ENCODE measurements at regions not wholly inside any gene's neighbourhood (a gene's known extent, or its start where the extent isn't known, plus 50 kb on each side); places are given as distances from the start of the nearest gene placed in this dataset.
A peak's percentile ranks its signal among the peaks of the same experiment; 100 is the strongest.

DNA sequence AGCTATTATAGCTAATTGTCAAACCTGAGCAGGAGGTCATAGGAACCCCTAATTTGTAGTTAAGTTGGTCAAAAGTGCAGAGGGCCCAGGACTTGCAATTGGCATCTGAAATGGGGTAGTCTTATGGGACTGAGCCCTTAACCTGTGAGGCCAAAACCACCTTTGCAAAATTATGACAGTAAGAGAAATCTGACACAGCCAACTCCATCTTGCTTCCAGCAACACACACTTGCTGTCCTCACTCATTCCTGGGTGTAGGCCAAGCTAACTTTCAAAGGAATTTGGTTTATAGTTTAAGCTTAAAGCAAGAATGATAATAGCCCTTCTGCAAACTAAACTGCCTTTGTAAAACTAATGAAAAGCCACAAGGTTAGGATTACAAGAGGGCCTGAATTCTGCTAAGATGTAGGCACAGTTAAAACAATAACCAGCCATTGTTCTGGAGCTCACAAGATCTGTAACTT lies 57.6 kb upstream of the FRMD4B start:
- Histone ChIP-seq H3K9me3 (no peaks in the 10 kb centered on the region), H3K36me3 (no peaks in the 10 kb centered on the region), H3K27me3 (no peaks in the 10 kb centered on the region), H3K4me1 (peaks cover 5% of the 10 kb centered on the region; the same call in 1 of the 2 replicates), H3K4me3 (ENCODE audit: low read depth, low read length) (no peak overlapping the region)
- no peak for TF ChIP-seq CTCF (IDR thresholded peaks at IDR 0.05; ENCODE audit: low read depth, low read length)
- no peak for DNase-seq

GRCh38 chr3:69442771-69443311 lies 57.0 kb upstream of the FRMD4B start:
- Histone ChIP-seq H3K4me3 (ENCODE audit: low read depth, low read length) (no peak overlapping the region), H3K36me3 (no peaks in the 10 kb centered on the region), H3K9me3 (no peaks in the 10 kb centered on the region), H3K4me1 (peaks cover 5% of the 10 kb centered on the region; the same call in 1 of the 2 replicates), H3K27me3 (no peaks in the 10 kb centered on the region)
- no peak for DNase-seq
- no peak for TF ChIP-seq CTCF (IDR thresholded peaks at IDR 0.05; ENCODE audit: low read depth, low read length)

DNA sequence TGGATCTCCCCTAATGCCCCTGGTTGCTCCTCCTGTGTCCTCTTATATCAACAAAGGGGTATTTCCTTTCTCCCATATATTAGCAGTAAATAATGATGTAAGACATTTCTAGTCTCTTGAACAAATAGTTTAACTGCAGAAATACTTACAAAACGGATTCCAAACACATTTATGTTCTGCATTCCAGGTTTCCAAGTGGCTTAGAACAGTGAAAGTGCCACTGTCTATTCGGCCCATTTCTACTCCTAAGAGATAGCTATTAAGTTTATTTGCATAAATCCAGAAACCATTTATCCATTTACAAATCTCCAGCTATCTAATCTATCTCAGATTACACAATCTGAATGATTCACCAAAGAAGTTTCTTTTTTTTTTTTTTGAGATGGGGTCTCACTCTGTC lies 55.8 kb upstream of the FRMD4B start:
- DNase-seq: no peak
- Histone ChIP-seq H3K4me3 (ENCODE audit: low read depth, low read length) (no peak overlapping the region), H3K4me1 (peaks cover 5% of the 10 kb centered on the region; the same call in 1 of the 2 replicates), H3K36me3 (no peaks in the 10 kb centered on the region), H3K9me3 (no peaks in the 10 kb centered on the region), H3K27me3 (no peaks in the 10 kb centered on the region)
- TF ChIP-seq CTCF (IDR thresholded peaks at IDR 0.05; ENCODE audit: low read depth, low read length): no peak

DNA sequence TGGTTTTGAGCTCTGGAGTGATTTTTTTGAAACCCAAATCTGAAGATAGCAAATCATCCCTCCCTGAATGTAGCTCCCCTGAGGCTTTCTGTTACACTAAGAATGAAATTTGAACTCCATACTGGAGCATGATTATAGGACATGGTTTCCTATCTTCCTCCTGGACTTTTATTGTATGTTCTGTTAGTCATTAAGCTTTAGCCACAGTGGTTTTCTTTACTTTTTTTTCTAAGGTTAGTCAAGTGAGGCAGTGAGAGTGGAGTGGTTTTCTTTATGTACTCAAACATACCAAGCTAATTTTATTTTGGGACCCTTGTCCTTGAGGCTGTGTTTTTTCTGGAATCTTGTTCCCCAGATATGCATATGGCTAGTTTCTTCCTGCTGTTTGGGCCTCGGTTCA lies 55.2 kb upstream of the FRMD4B start:
- peaks cover 5% of the 10 kb centered on the region; the same call in 1 of the 2 replicates for H3K4me1 ChIP-seq
- TF ChIP-seq CTCF (IDR thresholded peaks at IDR 0.05; ENCODE audit: low read depth, low read length): no peak
- no peak for DNase-seq

GRCh38 chr3:69439643-69440270 lies 53.9 kb upstream of the FRMD4B start:
- no peaks in the 10 kb centered on the region for H3K27me3 ChIP-seq
- no peak for DNase-seq

More for the DNA sequence above, 55.2 kb upstream of the FRMD4B start:
- Histone ChIP-seq H3K4me3 (ENCODE audit: low read depth, low read length) (no peak overlapping the region), H3K36me3 (no peaks in the 10 kb centered on the region), H3K9me3 (no peaks in the 10 kb centered on the region), H3K27me3 (no peaks in the 10 kb centered on the region)

More at GRCh38 chr3:69439643-69440270, 53.9 kb upstream of the FRMD4B start:
- H3K9me3 ChIP-seq: no peaks in the 10 kb centered on the region
- H3K4me1 ChIP-seq: peaks cover 6% of the 10 kb centered on the region; the same call in 1 of the 2 replicates
- H3K36me3 ChIP-seq: no peaks in the 10 kb centered on the region
- peak; percentile 62 for TF ChIP-seq CTCF (IDR thresholded peaks at IDR 0.05; ENCODE audit: low read depth, low read length)
- H3K4me3 ChIP-seq (ENCODE audit: low read depth, low read length): no peak overlapping the region

All from BE2C (cell line).